DMS 273 (cell line): ENCODE measurements at regions not wholly inside any gene's neighbourhood (a gene's known extent, or its start where the extent isn't known, plus 50 kb on each side); places are given as distances from the start of the nearest gene placed in this dataset.
"Not testable (repeated sequence)": the region's sequence is repeated elsewhere in the genome, so short reads cannot be mapped to it uniquely, and the experiment has no call there.

Experiments
- DNase-seq: peaks from one replicate; lab custom pipeline; 2025; ENCODE audit not compliant: unreplicated experiment; lab: John Stamatoyannopoulos, UW

DNA sequence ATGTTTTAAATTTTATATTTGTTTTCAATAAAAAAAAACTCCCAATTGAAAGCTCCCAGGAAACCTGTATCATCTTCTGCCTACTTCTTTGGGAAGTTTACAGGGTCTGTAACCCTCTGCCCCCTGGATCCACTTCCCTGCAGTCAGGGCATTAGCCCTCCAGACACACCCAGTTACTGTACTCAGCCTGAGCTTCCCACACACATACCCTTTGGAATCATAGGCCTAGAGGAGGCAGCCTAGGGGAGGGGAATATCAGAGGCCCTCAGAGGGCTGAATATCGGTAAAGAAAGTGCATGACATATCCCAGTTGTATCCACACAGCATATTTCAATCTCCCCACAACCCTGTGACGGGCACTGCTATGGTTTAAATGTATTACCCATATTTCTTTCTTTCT is 56.2 kb upstream of the TFPI start:
- not testable (repeated sequence) for DNase-seq

DNA sequence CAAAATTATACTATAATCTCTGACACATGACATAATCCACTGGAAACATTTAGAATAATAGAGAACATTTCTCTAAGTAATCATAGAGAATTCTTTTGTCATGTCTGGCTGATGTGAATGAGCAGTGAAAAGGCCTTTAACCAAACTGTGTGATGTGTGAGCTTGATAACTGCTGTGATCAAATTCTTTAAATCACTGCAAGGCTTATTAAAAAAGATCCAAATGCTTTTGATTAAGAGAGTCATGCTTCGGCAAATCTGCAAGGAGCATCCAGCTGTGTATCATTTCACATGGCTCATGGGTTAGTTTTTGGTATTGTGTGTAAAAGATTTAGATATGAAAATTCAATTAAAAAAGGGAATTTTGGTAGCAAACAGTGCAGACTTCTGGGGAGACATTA is 58.6 kb upstream of the TFPI start:
- DNase-seq, result no peak

DNA sequence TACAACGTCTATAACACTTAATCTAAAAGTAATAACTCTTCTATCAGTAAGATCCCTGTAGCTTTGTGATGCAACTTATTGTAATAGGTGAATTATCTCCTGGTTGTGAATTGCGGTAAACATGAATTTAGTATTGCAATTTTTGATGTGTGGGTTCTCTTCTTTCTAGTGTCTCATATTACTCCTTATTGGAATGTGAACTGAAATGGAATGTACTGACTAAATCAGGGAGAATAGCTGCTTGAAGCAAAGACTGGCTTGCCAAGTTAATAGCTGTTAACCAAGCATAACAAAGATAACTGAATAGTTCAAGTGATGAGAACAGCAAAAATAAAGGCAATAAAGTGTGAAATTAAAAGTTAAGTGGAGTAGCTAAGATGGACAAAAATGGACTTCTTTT is 60.5 kb upstream of the TFPI start:
- DNase-seq, result no peak

DNA sequence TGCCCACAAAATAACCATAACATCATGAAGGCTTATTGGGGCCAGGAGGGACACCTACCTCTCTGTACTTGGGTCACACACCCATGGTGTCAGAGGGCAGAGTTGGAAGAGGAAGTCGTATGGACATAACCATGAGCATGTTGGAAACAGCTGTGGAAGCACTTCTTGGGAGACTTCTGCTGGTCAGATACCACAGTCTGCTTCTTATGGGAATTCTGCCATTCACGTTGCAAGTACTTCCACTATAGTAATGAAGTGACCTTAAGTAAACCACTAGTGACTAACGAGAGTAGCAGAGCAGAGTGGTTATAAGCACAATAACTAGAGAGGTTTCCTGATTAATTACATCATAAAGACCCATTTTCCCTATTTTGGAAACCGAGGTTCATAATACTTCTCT is 61.1 kb upstream of the TFPI start:
- DNase-seq, result no peak

- no peak for DNase-seq
Observed at GRCh38 chr2:187615902-187616301, 61.7 kb upstream of the TFPI start.

- no peak for DNase-seq
Observed at GRCh38 chr2:187617120-187617519, 62.9 kb upstream of the TFPI start.

DNA sequence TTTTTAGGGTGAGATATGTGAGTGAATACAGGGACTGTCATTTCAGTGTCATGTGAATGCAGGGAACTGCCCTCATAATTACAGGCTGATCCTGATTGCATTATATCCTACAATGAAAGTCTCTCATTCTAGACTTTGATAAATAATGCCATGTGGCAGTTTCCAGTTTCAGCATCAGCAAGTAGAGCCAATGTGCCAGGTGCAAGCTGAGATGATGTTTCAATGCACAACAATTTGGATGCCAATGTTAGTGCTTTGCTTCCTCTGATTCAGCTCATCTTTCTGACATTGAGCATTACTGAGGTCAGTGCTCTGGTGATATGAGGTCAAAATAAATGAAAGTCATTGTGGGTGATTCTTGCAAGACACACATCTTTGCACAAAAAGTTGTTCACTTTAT is 63.7 kb upstream of the TFPI start:
- DNase-seq, result peak; percentile 8

DNA sequence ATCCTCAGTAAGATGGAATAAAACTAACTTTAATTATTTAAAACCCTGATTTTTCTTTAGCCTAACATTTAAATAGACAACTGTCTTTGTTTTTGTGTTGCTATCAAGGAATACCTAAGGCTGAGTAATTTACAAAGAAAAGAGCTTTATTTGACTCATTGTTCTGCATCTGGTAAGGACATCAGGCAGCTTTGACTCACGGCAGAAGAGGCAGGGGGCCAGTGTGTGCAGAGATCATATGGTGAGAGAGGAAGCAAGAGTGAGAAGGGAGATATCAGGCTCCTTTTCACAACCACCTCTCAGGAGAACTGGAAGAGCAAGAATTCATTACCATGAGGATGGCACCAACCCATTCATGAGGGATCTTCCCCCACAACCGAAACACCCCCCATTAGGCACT is 64.6 kb upstream of the TFPI start:
- DNase-seq, result no peak

- DNase-seq, result no peak
Observed at GRCh38 chr2:187627153-187627552, 72.9 kb upstream of the TFPI start.

DNA sequence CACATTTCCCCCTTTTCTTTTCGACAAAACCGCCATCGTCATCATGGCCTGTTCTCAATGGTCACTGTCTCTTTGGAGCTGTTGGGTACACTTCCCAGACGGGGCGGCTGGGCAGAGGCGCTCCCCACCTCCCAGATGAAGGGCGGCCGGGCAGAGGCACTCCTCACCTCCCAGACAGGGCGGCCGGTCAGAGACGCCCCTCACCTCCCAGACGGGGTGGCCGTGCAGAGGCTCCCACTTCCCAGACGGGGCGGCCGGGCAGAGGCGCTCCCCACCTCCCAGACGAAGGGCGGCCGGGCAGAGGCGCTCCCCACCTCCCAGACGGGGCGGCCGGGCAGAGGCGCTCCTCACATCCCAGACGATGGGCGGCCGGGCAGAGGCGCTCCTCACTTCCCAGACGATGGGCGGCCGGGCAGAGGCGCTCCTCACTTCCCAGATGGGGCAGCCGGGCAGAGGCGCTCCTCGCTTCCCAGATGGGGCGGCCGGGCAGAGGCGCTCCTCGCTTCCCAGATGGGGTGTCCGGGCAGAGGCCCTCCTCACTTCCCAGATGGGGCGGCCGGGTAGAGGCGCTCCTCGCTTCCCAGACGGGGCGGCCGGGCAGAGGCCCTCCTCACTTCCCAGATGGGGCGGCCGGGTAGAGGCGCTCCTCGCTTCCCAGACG is 82.6 kb upstream of the TFPI start:
- DNase-seq, result not testable (repeated sequence)

- not testable (repeated sequence) for DNase-seq
Observed at GRCh38 chr2:187637392-187637740, 83.1 kb upstream of the TFPI start.

DNA sequence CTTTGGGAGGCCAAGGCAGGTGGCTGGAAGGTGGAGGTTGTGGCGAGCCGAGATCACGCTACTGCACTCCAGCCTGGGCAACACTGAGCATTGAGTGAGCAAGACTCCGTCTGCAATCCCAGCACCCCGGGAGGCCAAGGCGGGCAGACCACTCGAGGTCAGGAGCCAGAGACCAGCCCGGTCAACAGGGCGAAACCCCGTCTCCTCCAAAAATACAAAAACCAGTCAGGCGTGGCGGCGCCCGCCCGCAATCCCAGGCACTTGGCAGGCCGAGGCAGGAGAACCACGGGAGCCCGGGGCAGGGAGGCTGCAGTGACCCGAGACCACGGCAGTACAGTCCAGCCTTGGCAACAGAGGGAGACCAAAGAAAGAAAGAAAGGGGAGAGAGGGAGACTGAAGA is 83.5 kb upstream of the TFPI start:
- not testable (repeated sequence) for DNase-seq

- no peak for DNase-seq
Observed at GRCh38 chr2:187638840-187639239, 84.6 kb upstream of the TFPI start.

GRCh38 chr2:187640926-187641510 is 86.8 kb upstream of the TFPI start:
- no peak for DNase-seq

GRCh38 chr2:187642498-187642897 is 88.3 kb upstream of the TFPI start:
- no peak for DNase-seq

DNA sequence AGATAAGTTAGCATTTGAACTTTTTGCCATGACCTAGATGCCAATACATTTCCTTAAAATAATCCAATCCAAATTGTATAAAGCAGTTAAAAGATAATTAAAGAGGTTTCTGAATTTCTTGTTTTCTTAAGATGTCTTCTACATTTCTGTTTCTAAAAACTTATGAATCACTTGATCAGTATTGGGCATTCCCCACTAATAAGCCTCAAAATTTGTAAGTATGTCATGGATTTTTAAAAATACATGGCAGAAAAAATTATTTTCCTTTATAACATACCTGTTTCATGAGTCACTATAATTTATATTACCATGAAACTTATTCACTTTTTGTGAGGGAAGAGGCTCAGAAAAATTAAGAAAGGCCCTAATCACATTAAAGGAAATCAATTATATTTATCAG is 90.3 kb upstream of the TFPI start:
- DNase-seq, result no peak

GRCh38 chr2:187644981-187645380 is 90.7 kb upstream of the TFPI start:
- DNase-seq, result no peak

DNA sequence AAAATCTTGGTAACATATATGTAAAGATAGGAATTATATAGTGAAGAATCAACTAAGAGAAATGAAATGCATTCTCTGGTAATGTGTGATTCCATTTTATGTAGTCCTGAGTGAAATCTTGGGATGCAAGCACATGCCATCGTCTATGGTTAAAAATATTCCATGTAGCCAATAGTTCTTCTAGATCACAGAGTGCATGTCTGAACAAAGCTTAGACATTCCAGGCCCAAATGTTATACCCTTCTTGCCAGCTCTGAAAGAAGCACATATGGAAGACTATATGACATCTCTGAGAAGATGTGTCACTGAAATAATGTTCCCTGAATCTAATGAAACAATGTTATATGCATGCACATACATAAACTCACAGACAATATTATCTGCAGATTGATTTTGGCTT is 92.3 kb upstream of the TFPI start:
- DNase-seq, result no peak

- peak; percentile 79 for DNase-seq
Observed at GRCh38 chr2:187654535-187654934, 100.3 kb upstream of the TFPI start.

DNA sequence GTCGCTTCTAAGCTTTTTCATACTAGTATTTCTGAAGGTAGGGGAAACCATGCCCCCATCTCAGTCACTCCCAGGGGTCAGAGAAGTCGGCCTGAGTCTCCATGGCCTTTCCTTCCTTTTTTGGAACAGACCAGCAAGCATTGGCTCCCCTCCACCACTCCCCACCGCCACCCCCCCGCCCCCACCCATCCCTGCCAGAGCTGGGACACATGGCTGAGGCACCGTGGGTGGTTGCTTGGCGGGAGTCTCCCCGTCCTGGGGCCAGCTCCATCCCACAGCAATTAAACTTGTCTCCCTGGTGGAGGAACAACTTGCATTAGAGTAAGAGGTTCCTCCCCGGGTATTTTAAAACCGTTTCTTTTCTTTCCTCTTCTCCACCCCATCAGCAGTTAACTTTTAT is 100.8 kb upstream of the TFPI start:
- DNase-seq, result no peak

DNA sequence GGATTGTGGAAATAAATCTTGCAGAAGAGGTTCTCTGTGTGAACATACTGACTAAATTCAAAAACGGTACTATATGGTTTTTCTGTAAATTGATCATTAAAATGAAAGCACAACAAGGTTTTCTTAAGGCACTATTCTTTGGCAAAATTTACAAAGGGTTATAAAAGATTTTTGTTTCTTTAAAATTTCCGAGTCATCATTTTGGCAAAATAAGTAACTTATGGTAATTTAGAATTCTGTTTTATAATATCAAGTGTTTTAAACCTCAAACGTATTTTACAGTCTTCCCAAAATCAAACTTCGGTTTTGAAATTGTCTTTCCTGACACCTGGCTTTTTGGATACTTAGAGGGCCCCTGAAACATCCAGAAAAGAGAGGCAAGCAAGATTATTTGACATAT is 101.9 kb upstream of the TFPI start:
- no peak for DNase-seq

DNA sequence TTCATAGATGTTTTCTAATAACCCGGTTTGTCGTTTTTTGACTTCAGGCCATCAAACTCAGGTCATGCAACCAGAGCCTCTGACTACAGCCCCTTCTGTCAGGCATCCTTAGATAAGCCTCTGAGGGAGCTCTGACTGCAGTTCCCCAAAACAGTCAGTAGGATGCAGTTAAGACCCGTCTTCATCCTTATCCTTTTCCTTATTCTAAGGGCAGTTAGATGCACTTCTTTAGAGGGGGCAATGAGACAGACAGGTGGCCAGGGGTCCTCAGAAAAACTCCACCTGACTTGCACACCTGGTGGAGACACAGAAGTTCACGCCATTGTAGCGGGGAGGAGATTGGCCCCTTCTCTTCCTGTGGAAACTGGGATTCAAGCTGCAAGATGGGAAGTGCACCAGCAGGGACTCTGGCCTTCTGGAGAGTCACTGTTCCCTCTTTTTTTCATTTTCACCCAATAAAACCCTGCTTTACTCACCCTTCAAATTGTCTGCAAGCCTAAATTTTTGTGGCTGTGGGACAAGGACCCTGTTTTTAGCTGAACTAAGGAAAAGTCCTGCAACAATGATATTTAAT is 104.8 kb upstream of the TFPI start:
- peak; percentile 41 for DNase-seq

DNA sequence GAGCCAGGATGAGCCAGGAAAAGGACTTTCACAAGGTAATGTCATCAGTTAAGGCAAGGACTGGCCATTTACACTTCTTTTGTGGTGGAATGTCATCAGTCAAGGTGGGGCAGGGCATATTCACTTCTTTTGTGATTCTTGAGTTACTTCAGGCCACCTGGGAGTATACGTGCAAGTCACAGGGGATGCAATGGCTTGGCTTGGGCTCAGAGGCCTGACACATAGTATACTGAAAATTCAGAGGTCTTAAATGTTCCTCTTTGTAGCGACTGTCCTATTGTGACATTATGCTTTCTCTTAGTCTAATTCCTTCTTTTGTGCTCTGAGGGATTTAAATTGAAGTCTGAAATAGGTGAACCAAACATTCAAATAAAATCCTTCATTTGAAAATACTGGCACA is 121.8 kb upstream of the TFPI start:
- not testable (repeated sequence) for DNase-seq
